ENCODE measurements at regions not wholly inside any gene's neighbourhood (a gene's known extent, or its start where the extent isn't known, plus 50 kb on each side); places are given as distances from the start of the nearest gene placed in this dataset.

- H3K4me1 Mint-ChIP-seq, result no peaks in the 10 kb centered on the region
- H3K27me3 Mint-ChIP-seq (ENCODE audit: low read depth), result no peaks in the 10 kb centered on the region
- ChIA-PET POLR2A (no interaction called here), CTCF (no interaction called here)
- no peaks in the 10 kb centered on the region for H3K36me3 Mint-ChIP-seq
- ATAC-seq (no peak), DNase-seq (ENCODE audit: low spot score) (no peak)
- peaks cover 10% of the 10 kb centered on the region; the same call in 1 of the 2 replicates for H3K9me3 Mint-ChIP-seq
- H3K27ac Mint-ChIP-seq, result no peak overlapping the region
- H3K4me3 Mint-ChIP-seq, result no peak overlapping the region
- TF ChIP-seq NFATC4 (CRISPR knock-in tag; IDR thresholded peaks at IDR 0.05), result no peak
- TF ChIP-seq SMAD4 (CRISPR knock-in tag; IDR thresholded peaks at IDR 0.05), result no peak
- TF ChIP-seq ZNF423 (CRISPR knock-in tag; IDR thresholded peaks at IDR 0.05), result no peak
- no peak for TF ChIP-seq ZNF219 (CRISPR knock-in tag; IDR thresholded peaks at IDR 0.05; ENCODE audit: borderline replicate concordance)
- TF ChIP-seq ZNF532 (CRISPR knock-in tag; IDR thresholded peaks at IDR 0.05; ENCODE audit: borderline replicate concordance), result no peak
- TF ChIP-seq ZNF138 (CRISPR knock-in tag; conservative IDR thresholded peaks at IDR 0.05), result no peak
- TF ChIP-seq TEAD1 (CRISPR knock-in tag; IDR thresholded peaks at IDR 0.05), result no peak
- no peak for TF ChIP-seq STAT6 (CRISPR knock-in tag; conservative IDR thresholded peaks at IDR 0.05; ENCODE audit: low read depth)
- no peak for TF ChIP-seq HMGXB4 (CRISPR knock-in tag; IDR thresholded peaks at IDR 0.05)
- TF ChIP-seq ZNF121 (CRISPR knock-in tag; IDR thresholded peaks at IDR 0.05), result no peak
- TF ChIP-seq EMX1 (CRISPR knock-in tag; IDR thresholded peaks at IDR 0.05), result no peak
- TF ChIP-seq ZNF263 (CRISPR knock-in tag; IDR thresholded peaks at IDR 0.05; ENCODE audit: low read depth), result no peak
- TF ChIP-seq E2F1 (CRISPR knock-in tag; IDR thresholded peaks at IDR 0.05), result no peak
- TF ChIP-seq PRDM15 (CRISPR knock-in tag; IDR thresholded peaks at IDR 0.05), result no peak
- TF ChIP-seq GRHL2 (CRISPR knock-in tag; IDR thresholded peaks at IDR 0.05; ENCODE audit: insufficient replicate concordance, severe bottlenecking), result no peak
- TF ChIP-seq GTF2I (CRISPR knock-in tag; conservative IDR thresholded peaks at IDR 0.05), result no peak
- no peak for TF ChIP-seq ZNF671 (CRISPR knock-in tag; IDR thresholded peaks at IDR 0.05)
- TF ChIP-seq ZNF396 (CRISPR knock-in tag; IDR thresholded peaks at IDR 0.05; ENCODE audit: borderline replicate concordance), result no peak
- no peak for TF ChIP-seq ZBTB43 (CRISPR knock-in tag; IDR thresholded peaks at IDR 0.05)
- TF ChIP-seq MLX (CRISPR knock-in tag; IDR thresholded peaks at IDR 0.05), result no peak
These were observed 148.6 kb downstream of the UFM1 start for GRCh38 chr13:38498271-38498670.
